Smooth muscle cell of the brain vasculature (primary cell): ENCODE measurements at regions not wholly inside any gene's neighbourhood (a gene's known extent, or its start where the extent isn't known, plus 50 kb on each side); places are given as distances from the start of the nearest gene placed in this dataset.
"Not testable (repeated sequence)": the region's sequence is repeated elsewhere in the genome, so short reads cannot be mapped to it uniquely, and the experiment has no call there.

Experiments used
- DNase-seq: peaks from one replicate; pipeline ENCODE4 v3.0.0-alpha.2; 2012; ENCODE audit warnings: low read depth, low spot score

- no peak for DNase-seq
Observed at GRCh38 chr14:26304056-26304455, 293.8 kb downstream of the NOVA1 start.

- no peak for DNase-seq
Observed at GRCh38 chr14:26293909-26294308, 303.9 kb downstream of the NOVA1 start.

- DNase-seq, result no peak
Observed at GRCh38 chr14:26289891-26290486, 307.8 kb downstream of the NOVA1 start.

- no peak for DNase-seq
Observed at GRCh38 chr14:26286913-26287205, 311.0 kb downstream of the NOVA1 start.

GRCh38 chr14:26286081-26286912 lies 311.5 kb downstream of the NOVA1 start:
- no peak for DNase-seq

GRCh38 chr14:26282578-26282977 lies 315.3 kb downstream of the NOVA1 start:
- DNase-seq, result no peak

- DNase-seq, result not testable (repeated sequence)
Observed at GRCh38 chr14:26282011-26282410, 315.8 kb downstream of the NOVA1 start.

- DNase-seq, result no peak
Observed at GRCh38 chr14:26281280-26281998, 316.4 kb downstream of the NOVA1 start.

GRCh38 chr14:26276757-26277156 lies 321.1 kb downstream of the NOVA1 start:
- no peak for DNase-seq

GRCh38 chr14:26265170-26265685 lies 332.6 kb downstream of the NOVA1 start:
- DNase-seq, result no peak

GRCh38 chr14:26261368-26262122 lies 336.3 kb downstream of the NOVA1 start:
- no peak for DNase-seq

GRCh38 chr14:26255213-26255612 lies 342.6 kb downstream of the NOVA1 start:
- DNase-seq, result no peak

GRCh38 chr14:26252176-26252575 lies 345.7 kb downstream of the NOVA1 start:
- DNase-seq, result no peak

- no peak for DNase-seq
Observed at GRCh38 chr14:26233118-26233517, 364.7 kb downstream of the NOVA1 start.

GRCh38 chr14:26218861-26219260 lies 379.0 kb downstream of the NOVA1 start:
- no peak for DNase-seq

- DNase-seq, result no peak
Observed at GRCh38 chr14:26217778-26218177, 380.1 kb downstream of the NOVA1 start.

- DNase-seq, result no peak
Observed at GRCh38 chr14:26216786-26217185, 381.0 kb downstream of the NOVA1 start.

- no peak for DNase-seq
Observed at GRCh38 chr14:26213846-26214575, 383.8 kb downstream of the NOVA1 start.

GRCh38 chr14:26209699-26210098 lies 388.1 kb downstream of the NOVA1 start:
- no peak for DNase-seq

GRCh38 chr14:26206640-26207039 lies 391.2 kb downstream of the NOVA1 start:
- DNase-seq, result no peak
